GM21390 (cell line): ENCODE measurements at regions not wholly inside any gene's neighbourhood (a gene's known extent, or its start where the extent isn't known, plus 50 kb on each side); places are given as distances from the start of the nearest gene placed in this dataset.

Source experiments
- ATAC-seq: cut with Tn5 transposase; IDR thresholded peaks from one replicate; pipeline ENCODE4 v1.9.1; 2021; ENCODE audit not compliant: unreplicated experiment

- peak; percentile 64 for ATAC-seq
Measured at GRCh38 chr11:80155412-80156017, 714.7 kb upstream of the TENM4 start.

- no peak for ATAC-seq
Measured at GRCh38 chr11:80146232-80146631, 705.4 kb upstream of the TENM4 start.

- no peak for ATAC-seq
Measured at GRCh38 chr11:80144897-80145594, 704.2 kb upstream of the TENM4 start.

- ATAC-seq, result no peak
Measured at GRCh38 chr11:80136991-80137390, 696.2 kb upstream of the TENM4 start.

GRCh38 chr11:80129396-80129795, 688.6 kb upstream of the TENM4 start:
- no peak for ATAC-seq

- no peak for ATAC-seq
Measured at GRCh38 chr11:80122211-80122610, 681.4 kb upstream of the TENM4 start.

- ATAC-seq, result no peak
Measured at GRCh38 chr11:80118073-80118472, 677.2 kb upstream of the TENM4 start.

- no peak for ATAC-seq
Measured at GRCh38 chr11:80116796-80117195, 676.0 kb upstream of the TENM4 start.

GRCh38 chr11:80109652-80110051, 668.8 kb upstream of the TENM4 start:
- no peak for ATAC-seq

- ATAC-seq, result no peak
Measured at GRCh38 chr11:80109031-80109430, 668.2 kb upstream of the TENM4 start.

- ATAC-seq, result no peak
Measured at GRCh38 chr11:80107415-80107814, 666.6 kb upstream of the TENM4 start.

GRCh38 chr11:80104191-80104590, 663.4 kb upstream of the TENM4 start:
- ATAC-seq, result no peak

- ATAC-seq, result no peak
Measured at GRCh38 chr11:80103142-80103859, 662.5 kb upstream of the TENM4 start.

- ATAC-seq, result no peak
Measured at GRCh38 chr11:80097146-80097545, 656.3 kb upstream of the TENM4 start.

GRCh38 chr11:80096736-80097135, 655.9 kb upstream of the TENM4 start:
- no peak for ATAC-seq

- ATAC-seq, result no peak
Measured at GRCh38 chr11:80086496-80087055, 645.7 kb upstream of the TENM4 start.

- no peak for ATAC-seq
Measured at GRCh38 chr11:80085563-80085962, 644.7 kb upstream of the TENM4 start.

GRCh38 chr11:80084608-80085007, 643.8 kb upstream of the TENM4 start:
- ATAC-seq, result no peak

- no peak for ATAC-seq
Measured at GRCh38 chr11:80083531-80083951, 642.7 kb upstream of the TENM4 start.

GRCh38 chr11:80082406-80082805, 641.6 kb upstream of the TENM4 start:
- no peak for ATAC-seq

- no peak for ATAC-seq
Measured at GRCh38 chr11:80077113-80077512, 636.3 kb upstream of the TENM4 start.

- ATAC-seq, result no peak
Measured at GRCh38 chr11:80074837-80075236, 634.0 kb upstream of the TENM4 start.
